T-helper 2 cell (primary cell): ENCODE measurements at regions not wholly inside any gene's neighbourhood (a gene's known extent, or its start where the extent isn't known, plus 50 kb on each side); places are given as distances from the start of the nearest gene placed in this dataset.
A peak's percentile ranks its signal among the peaks of the same experiment; 100 is the strongest.
"Not testable (repeated sequence)": the region's sequence is repeated elsewhere in the genome, so short reads cannot be mapped to it uniquely, and the experiment has no call there.

Source experiments
- DNase-seq, 5 experiments: peaks; one replicate each; pipeline versions ENCODE4 v3.0.0 to v3.0.0-alpha.2; 2012 to 2022

DNA sequence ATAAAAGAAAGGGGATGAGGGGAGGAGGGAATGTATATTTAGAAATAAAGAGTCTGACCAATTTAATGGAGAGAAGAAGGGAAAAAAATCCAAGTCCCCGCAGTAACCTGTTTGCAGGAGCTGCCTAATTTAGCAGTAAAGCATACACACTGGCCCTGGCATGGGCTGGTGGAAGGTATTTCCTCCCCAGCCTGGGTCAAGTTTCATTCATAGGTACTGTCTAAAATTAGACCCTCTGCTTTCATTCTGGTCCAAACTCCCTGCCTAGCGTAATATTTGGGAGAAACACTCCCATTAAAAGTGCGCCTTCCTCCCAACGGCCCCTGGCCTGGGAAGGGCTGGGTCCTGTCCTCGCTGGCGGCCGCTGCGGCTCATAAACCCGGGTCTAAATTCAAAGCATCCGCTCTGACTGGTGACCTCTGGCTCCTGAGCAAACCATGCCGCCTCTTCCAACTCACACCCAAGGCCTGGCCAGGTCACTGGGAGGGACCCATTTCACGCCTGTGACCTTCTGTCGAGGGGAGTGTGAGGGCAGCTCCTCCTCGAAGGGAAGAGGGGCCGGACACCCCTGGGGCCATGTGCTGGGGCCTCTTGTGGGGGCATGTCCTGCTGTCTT lies 123.2 kb downstream of the FGF18 start:
- DNase-seq, result no peak

DNA sequence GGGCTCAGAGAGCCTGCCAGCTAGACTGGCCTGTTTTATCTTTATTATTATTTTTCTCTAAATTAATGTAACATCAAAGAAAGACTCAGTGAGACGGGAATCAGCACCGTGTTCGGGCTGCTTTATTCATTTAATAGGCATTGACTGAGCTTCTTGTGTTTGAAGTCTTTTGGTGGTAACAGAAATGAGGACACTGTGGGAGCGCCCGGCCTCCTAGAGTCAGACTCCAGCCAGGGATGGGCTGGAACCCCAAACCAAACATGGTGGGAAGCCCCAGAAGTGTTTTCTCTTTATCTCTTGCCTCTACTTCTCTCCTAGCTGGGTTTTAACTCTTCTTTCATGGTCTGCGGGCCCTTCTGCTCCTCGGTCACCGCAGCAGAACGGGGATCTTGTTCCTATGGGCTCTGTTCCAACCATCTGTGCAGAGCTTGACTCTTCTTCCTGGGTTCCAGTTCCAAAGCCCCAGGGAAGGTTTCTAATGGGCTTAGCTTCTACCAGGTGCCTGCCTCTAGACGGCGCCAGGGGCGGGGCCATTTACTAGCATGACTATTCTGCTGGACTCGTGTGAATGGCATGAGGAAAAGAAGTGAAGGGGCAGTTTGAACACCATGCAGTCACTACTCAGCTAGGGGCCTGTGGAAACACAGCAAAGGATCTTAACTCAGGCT lies 123.8 kb downstream of the FGF18 start:
- DNase-seq, result no peak

DNA sequence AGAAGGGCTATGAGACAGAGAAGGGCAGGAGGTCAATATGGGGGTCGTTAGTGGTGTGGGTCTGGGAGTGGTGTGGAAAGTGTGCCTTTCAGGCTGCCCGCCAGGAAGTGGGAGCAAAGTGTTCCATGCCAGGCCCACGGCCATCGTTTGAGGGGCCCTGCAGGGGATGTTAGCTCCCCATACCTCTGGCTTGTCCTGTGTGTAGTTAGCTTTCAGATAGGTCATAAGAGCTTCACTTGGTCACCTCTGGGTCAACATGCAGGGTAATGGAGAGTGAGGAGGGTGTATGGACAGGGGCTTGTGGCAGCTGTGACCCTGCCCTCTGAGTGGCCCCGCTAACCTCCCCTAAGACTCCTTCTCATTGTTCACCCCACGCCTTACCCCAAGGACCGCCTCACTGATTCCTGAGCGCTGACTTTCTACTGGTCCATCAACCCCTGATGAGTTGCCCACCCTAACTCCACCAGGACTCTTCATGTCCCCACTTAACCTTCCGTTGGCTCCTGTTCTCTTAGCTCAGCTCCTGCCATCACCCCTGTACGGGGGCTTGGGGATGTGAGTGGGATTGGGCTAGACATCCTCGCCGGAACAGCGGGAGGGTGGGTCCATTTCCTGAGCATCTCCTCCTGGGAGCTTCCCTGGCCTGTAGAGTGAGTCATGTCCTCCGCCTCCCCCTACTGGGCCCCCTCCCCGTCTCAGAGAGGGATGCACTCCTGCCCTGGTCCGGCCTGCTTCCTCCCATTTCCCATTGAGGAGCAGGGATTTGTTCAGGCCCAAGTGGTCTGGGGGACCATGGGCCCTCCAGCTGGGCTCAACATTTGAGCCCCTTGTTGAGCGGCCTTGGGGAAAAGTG lies 125.7 kb downstream of the FGF18 start:
- no peak for DNase-seq

DNA sequence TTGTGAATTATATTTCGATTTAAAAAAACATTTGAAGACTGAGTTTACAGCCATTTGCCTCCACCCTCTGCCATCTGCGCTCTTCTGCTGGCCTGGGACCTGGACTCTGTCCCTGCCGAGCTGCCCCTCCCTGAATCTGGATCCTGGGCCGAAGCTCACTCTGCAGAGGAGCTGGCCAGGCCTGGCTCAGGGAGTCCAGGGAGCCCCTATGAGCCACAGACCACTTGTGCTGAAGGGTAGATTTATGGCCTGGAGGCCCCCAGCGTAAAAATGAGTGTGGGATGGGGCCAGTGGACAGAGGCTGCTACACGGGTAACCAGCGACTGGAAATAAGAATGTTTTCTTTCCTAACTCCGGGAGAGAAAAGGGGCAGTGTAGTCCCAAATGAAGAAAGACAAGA lies 129.8 kb downstream of the FGF18 start:
- DNase-seq, result no peak

DNA sequence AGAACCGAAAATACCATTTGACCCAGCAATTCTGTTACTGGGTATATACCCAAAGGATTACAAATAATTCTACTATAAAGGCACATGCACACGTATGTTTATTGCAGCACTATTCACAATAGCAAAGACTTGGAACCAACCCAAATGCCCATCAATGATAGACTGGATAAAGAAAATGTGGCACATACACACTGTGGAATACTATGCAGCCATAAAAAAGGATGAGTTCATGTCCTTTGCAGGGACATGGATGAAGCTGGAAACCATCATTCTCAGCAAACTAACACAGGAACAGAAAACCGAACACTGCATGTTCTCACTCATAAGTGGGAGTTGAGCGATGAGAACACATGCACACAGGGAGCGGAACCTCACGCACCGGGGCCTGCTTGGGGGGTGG lies 134.4 kb downstream of the FGF18 start:
- DNase-seq, result not testable (repeated sequence)

DNA sequence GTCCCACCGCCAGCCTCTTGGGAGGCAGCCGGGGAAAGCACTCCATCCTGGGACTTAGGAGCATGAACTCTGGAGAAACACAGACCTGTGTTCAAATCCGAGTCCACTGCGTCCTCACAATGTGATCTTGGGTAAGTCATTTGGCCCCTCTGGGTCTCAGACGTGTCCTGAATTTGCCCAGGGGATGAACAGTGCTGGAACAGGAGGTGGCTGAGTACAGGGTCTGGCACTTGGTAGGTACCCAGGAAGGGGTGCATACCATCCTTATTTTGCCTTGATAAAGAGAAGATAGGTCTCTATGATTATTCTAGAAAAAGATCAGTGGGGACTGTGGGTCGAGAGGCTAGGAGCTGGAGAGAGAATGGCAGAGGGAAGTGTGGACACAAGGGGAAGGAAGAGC lies 135.7 kb downstream of the FGF18 start:
- no peak for DNase-seq

DNA sequence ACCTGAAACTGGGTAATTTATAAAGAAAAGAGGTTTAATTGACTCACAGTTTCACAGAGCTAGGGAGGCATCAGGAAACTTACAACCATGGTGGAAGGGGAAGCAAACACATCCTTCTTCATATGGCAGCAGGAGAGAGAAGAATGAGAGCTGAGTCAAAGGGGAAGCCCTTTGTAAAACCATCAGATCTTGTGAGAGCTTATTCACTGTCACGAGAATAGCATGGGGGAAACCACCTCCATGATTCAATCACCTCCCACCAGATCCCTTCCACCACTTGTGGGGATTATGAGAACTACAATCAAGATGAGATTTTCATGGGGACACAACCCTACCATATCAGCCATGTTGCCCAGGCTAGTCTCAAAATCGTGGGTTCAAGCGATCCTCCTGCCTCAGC lies 143.4 kb downstream of the FGF18 start:
- DNase-seq, result peak in 1 of 5 experiments; percentile 9

DNA sequence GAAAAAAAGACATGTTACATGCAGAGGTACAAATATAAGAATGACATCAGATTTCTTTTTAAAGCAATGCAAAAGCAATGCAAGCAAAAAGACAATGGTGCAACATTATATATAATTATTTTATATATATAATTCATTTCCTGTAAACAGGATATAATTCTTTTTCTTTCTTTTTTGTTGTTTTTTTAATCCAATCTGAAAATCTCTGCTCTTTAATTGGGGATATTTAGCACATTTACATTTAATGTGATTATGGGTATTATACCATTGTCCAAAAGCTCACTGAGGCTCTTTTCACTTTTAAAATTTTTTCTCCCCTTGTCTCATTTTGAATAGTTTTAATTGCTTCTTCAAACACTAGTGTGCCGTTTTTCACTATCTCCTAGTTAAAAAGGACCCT lies 148.9 kb downstream of the FGF18 start:
- no peak for DNase-seq

DNA sequence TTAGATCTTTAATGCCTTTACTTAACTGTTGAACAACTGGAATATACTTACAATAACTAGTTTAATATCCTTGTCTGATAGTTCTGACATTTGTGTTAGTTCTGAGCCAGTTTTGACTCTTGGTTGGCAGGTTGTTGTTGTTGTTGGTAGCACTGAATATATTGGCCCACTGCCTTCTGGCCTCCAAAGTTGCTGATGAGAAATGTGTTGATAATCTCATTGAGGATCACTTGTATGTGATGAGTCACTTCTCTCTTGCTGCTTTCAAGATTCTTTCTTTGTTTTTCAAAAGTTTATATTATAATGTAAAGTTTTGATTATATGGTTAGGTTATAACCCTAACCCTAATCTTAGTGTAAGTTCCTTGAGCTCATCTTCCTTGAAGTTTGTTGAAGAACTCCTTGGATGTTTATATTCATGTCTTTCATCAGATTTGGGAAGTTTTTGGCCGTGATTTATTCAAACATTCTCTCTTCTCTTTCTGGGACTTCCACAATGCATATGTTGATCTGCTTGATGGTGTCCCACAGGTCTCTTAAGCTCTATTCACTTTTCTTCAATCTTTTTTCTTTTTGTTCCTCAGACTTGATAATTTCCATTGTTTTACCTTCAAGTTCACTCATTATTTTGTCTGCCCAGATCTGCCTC lies 149.7 kb downstream of the FGF18 start:
- DNase-seq, result no peak

DNA sequence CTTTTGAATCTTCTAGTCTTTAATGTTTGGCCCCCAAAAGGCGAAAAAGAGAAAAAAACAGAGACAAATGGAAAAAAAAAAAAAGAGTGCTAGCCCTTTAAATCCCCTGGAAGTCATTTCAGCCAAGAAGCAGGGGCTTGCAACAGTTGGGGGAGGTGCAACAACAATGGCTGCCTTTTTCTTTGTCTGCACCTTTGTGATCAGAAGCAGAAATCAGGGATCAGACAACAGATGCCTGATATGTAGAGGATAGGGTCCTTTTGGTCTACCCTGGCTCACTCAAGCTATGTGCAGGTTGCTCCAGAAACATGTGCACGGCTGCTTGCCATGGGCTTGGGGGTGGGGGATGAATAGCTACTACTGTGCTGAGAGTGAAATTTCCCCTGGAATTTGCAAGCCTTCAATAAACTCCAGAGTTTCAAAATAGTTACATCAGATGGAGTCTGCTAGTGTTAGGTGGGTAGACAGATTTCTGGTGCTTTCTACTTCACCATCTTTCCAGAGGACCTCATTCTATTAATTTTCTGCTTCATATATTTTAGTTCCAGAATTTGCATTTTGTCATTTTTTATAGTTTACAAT lies 150.9 kb downstream of the FGF18 start:
- no peak for DNase-seq

DNA sequence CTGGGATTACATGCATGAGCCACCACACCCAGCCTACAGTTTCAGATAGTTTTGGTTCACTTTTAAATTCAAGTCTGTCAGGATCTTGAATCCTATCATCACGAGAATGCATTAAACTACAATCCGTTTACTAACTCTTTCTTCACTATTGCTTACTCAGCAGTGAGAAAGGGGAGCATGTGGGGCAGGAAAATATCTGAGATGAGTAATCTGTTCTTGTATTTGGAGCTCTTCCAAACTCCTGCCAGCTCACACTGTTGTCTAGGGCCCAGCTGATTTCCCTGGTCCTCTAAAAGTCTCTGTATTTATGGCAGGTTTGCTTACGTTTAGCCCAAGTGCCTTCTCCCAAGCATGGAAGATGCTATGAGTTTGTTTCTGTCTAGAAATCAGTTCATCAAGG lies 152.2 kb downstream of the FGF18 start:
- DNase-seq, result no peak

DNA sequence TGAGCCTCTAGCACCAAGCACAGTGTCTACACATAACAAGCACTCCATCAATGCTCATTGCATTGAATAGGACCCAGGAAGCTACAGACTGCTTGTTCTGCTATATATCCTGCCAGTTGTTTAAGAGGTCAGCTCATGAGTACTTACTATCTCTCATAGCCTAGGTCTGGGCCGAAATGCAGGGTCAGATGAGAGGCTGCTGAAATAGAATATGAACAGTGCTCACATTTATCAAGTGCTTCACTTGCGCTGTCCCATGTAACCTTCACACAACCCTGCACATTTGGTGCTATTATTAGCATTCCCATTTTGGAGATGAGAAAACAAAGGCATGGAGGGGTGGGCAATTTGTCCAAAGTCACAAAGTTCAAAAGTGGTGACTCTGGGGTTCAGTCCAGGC lies 153.6 kb downstream of the FGF18 start:
- DNase-seq, result no peak

DNA sequence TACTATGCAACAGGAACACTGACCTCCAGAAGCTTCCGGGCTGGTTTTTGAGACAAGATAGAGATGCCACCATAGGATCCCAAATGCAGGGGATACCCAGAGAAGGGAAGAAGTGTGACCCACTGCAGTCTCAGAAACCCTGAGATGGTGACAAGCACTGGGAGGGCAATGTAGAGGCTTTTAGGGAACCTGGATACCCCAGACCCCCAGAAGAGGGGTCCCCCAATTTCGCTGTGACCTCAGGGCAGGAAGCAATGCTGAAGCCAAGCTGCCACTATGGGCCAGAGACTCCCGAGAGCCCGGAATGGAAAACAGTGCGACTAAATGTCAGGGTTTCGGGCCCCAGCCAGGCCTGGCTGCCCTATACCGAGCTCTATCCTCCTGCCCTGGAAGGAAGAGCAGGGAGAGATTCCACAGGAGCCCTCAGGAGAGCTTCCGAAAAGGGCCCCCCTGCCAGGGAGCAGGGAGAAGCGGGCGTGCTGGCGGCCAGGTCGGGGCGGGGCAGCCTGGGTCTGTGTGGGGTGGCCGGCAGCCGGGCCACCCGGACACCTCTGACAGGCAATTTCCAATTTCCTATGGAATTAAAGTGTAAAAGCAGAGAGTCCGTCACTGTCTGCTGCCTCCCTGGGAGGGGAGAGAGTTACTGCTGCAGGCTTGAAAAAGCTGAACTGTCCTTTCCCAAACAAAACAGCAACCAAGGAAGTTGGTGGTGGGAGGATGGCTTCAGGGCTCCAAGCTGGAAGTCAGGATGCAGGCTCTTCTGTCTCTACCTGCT lies 154.2 kb downstream of the FGF18 start:
- DNase-seq, result no peak

DNA sequence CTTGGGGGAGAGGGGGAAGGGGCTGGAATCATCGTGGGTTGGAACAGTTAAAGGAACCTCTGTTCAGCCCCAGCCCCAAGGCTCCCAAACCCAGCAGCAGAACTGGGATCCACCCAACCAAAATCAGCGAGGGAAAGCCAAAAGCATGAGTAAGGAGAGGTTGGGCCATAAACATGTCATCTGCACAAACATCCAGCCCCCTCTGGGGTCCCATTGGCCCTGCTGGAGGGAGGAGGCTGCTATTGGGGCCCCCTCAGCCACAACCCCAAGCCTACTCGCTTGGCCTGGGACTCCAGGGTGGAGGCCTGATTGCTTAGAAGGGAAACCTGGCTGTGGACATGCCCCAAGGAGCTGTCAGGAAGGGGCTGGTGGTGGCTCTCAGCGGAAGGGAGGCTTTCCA lies 154.9 kb downstream of the FGF18 start:
- no peak for DNase-seq

DNA sequence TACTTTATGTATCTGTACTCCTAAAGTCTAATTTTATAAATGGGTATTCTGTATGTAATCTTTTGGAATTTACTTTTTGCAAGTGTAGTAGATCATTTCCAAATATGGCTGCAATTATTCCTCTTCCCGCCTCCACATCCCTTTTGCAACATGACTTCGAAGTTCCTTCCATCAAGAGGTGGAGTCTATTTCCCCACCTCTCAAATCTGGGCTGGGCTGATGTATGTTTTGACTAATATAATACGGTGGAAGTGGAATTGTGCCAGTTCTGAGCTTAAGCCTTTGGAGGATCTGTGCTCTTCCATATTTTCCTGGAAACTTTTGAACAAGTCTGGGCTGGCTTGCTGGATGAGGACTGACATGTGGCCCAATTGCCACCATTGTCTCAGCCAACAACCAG lies 155.9 kb downstream of the FGF18 start:
- no peak for DNase-seq

DNA sequence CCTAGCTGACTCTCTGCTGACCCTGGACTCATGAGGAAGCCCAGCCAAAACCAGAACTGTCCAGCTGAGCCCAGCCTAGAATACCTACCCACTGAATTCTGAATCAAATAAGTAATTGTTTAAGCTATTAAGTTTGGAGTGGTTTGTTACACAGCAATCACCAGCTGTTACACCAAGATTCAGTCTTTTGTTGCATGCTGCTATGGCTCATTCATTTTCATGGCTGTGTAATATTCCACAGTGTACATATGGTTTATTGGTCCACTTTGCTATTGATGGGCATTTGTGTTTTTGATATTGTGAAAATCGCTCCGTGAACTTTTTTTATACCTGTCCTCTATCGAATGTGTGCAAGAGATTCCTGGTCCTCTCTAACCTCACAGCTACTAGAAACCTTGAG lies 156.4 kb downstream of the FGF18 start:
- DNase-seq, result no peak

DNA sequence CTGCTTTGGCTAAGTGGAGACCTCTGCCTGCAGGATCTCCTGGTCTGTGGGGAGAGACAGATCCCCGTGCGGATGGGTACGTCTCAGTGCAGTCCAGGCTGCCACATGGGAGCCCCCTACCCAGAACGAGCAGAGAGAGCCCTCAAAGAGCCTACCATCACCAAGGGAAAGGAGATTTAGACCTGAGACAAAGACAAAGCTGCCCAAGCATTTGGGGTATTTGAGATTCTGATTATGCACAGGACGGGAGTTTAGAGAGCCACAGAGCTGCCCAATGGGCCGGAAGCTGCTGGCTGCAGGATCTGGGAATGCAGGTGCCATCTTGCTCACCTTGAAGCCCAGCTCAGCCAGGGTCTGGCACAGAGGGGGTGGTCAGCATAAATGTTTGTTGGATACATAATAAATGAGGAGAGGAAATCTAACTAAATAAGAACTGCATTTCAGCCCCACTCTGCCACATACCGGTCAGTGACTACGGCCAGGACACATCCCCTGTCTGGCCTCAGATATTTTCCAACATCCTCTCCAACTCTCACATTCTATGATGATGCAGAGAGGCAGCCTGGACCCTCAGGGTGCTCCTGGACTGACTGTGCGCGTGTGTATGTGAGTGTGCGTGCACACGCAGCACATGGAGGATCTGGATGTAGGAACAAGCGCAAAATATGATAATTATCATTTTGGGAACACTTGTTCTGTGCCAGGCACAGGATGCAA lies 157.8 kb downstream of the FGF18 start:
- no peak for DNase-seq

DNA sequence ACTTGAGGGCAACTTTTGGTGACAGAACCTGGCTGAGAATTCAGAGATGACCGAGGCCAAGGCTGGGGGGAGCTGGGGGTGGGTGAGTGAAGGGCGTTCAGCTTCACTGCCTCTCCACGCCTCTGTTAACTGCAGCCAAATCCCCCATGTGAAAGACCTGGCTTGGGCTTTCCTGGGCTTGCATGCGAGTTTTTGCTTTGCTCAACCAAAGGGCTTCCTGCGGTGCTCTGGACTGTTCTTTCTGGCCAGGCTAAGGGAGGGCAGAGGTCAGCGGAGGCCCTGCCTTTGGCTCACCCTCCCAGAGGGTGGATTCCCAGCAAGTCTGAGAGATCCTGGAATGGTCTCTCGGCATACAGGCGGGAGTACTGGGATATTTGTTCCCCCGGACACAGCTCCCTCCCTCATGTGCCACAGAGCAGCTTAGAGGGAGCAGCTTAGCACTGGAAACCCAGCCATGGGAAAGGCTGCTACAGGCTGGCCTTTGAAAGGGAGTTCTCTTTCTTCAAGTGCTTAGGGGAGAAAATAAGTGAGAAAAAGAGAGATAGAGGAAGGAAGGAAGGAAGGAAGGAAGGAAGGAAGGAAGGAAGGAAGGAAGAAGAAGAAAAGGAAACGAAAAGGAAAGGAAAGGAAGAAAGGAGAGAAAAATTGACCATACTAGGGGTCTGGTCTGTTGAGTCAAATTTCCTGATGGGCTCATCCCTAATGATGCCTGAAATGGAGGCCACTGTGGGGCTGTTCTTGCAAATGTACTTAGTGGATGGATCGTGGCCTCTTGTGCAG lies 158.8 kb downstream of the FGF18 start:
- DNase-seq, result no peak

DNA sequence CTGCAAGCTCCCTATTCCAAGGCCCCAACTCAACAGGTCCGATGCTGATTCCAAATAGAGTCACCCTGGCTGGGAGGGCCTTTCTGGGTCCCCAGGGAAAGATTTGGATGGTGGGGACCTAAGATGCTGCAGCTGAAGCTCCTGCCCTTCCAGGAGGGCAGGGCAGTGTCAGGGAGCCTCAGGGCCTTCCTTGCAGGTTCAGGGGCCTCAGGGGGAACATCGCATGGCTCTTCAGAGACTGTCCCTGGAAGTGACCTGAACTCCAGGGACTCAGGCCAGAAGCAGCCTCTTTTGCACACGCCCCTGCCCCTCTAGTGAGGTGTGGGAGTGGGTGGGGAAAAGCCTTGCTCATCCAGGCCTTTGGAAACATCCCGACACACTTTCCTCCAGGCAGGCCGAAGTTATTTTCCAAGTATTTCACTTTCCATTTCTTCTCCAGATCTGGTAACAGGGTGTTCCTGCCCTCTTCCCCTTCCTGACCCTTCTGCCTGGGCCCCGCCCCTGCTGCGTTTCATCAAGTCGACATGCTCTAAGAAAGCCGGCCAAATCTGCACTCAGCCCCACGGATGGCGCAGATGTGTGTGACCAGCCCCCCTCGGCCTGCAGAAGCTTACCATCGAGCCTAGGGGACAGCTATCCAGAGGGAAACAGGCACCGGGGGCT lies 159.5 kb downstream of the FGF18 start:
- DNase-seq, result no peak

DNA sequence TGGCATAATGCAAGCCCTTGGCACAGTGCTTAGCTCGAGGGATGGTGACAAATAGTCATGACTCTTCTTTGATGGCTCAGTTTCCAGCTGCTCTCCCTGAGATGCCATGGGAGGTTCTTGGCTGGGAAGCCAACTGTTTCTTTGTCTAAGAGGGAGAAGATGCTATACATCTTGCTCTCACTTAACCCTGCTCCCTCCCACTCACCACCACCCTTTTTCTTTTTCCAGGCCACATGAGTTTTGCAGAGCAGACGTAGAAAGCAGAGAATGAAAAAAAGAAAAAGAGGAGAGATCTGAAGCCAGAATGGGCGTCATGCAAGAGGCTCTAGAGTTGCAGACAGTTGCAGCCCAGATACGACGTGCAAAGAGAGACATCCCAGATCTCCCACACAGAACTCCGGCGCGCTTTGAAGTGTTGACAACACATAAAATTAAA lies 160.5 kb downstream of the FGF18 start:
- DNase-seq, result no peak
